Ishikawa (cell line): ENCODE measurements at regions not wholly inside any gene's neighbourhood (a gene's known extent, or its start where the extent isn't known, plus 50 kb on each side); places are given as distances from the start of the nearest gene placed in this dataset.

Source experiments
- CEBPB ChIP-seq: IDR thresholded peaks from 2 replicates; pipeline ENCODE4 v1.6.1; 2012
- CREB1 ChIP-seq: IDR thresholded peaks from 2 replicates; pipeline ENCODE4 v1.6.1; 2012; ENCODE audit warnings: low read depth
- EGR1 ChIP-seq: IDR thresholded peaks from 2 replicates; pipeline ENCODE4 v1.6.1; 2012
- EP300 ChIP-seq: IDR thresholded peaks from 2 replicates; pipeline ENCODE4 v1.6.1; 2012; ENCODE audit warnings: borderline replicate concordance
- FOXM1 ChIP-seq: IDR thresholded peaks from 2 replicates; pipeline ENCODE4 v1.6.1; 2012; ENCODE audit warnings: low read depth, borderline replicate concordance
- NFIC ChIP-seq: IDR thresholded peaks from 2 replicates; pipeline ENCODE4 v1.6.1; 2012
- RAD21 ChIP-seq: IDR thresholded peaks from 2 replicates; pipeline ENCODE4 v1.6.1; 2012; ENCODE audit warnings: low read depth
- TAF1 ChIP-seq: IDR thresholded peaks from 2 replicates; pipeline ENCODE4 v1.6.1; 2012; ENCODE audit warnings: low read depth, mild to moderate bottlenecking
- TCF12 ChIP-seq: IDR thresholded peaks from 2 replicates; pipeline ENCODE4 v1.6.1; 2012; ENCODE audit warnings: low read depth
- TEAD4 ChIP-seq: IDR thresholded peaks from 2 replicates; pipeline ENCODE4 v1.6.1; 2012
- YY1 ChIP-seq: IDR thresholded peaks from 2 replicates; pipeline ENCODE4 v1.6.1; 2012; ENCODE audit warnings: low read depth
- ZBTB7A ChIP-seq: IDR thresholded peaks from 2 replicates; pipeline ENCODE4 v1.6.1; 2012; ENCODE audit warnings: low read depth
- TF ChIP-seq, protein P1 (sequence below): IDR thresholded peaks from 2 replicates; pipeline ENCODE4 v1.6.1; 2012; ENCODE audit warnings: low read depth, mild to moderate bottlenecking
- TF ChIP-seq, protein P2 (sequence below): IDR thresholded peaks from 2 replicates; pipeline ENCODE4 v1.6.1; 2012
- TF ChIP-seq, protein P3 (sequence below): IDR thresholded peaks from 2 replicates; pipeline ENCODE4 v1.6.1; 2012

DNA sequence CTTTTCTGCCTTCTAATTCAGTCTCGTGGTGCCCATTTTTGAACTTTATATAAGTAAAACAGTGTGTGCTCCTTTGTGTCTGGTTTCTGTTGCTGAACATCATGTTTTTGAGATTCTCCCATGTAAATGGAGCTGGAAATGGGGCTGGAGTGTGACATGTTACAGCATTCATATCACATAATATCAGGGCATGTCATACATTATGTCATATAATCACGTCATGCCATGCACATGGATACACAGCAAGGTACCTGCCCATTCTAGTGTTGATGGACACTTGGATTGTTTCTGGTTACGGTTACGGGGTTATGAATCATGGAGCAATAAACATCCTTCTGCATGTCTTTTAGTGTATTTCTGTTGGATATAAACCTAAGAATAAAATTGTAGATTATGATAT lies 117.1 kb upstream of the MYT1L start:
- TF ChIP-seq, protein P1, sequence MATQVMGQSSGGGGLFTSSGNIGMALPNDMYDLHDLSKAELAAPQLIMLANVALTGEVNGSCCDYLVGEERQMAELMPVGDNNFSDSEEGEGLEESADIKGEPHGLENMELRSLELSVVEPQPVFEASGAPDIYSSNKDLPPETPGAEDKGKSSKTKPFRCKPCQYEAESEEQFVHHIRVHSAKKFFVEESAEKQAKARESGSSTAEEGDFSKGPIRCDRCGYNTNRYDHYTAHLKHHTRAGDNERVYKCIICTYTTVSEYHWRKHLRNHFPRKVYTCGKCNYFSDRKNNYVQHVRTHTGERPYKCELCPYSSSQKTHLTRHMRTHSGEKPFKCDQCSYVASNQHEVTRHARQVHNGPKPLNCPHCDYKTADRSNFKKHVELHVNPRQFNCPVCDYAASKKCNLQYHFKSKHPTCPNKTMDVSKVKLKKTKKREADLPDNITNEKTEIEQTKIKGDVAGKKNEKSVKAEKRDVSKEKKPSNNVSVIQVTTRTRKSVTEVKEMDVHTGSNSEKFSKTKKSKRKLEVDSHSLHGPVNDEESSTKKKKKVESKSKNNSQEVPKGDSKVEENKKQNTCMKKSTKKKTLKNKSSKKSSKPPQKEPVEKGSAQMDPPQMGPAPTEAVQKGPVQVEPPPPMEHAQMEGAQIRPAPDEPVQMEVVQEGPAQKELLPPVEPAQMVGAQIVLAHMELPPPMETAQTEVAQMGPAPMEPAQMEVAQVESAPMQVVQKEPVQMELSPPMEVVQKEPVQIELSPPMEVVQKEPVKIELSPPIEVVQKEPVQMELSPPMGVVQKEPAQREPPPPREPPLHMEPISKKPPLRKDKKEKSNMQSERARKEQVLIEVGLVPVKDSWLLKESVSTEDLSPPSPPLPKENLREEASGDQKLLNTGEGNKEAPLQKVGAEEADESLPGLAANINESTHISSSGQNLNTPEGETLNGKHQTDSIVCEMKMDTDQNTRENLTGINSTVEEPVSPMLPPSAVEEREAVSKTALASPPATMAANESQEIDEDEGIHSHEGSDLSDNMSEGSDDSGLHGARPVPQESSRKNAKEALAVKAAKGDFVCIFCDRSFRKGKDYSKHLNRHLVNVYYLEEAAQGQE, result no peak
- TF ChIP-seq RAD21 (no peak), EP300 (no peak), YY1 (no peak), TAF1 (no peak), TEAD4 (no peak), CREB1 (no peak), ZBTB7A (no peak), CEBPB (no peak)
- TF ChIP-seq, protein P2, sequence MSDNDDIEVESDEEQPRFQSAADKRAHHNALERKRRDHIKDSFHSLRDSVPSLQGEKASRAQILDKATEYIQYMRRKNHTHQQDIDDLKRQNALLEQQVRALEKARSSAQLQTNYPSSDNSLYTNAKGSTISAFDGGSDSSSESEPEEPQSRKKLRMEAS, result no peak

DNA sequence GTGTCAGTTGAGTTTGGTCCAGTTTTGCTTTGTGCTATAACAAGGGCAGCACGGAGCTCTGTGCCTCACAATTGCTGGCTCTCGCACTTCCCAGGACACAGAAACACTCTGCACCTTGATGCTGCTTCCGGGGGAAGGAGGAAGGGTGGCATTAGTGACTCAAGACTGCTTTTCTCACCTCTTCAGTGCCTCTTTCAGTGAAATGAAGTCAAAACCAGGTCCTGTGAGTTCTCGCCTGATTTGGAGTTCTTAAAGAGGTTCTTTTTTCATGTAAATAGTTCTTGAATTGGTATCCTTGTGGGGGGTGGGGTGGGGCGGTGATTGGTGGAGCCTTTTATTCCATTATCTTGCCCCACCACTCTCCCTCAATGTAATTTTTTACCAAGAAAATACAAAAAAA lies 91.5 kb upstream of the MYT1L start:
- no peak for TF ChIP-seq CREB1
- TF ChIP-seq, protein P3, sequence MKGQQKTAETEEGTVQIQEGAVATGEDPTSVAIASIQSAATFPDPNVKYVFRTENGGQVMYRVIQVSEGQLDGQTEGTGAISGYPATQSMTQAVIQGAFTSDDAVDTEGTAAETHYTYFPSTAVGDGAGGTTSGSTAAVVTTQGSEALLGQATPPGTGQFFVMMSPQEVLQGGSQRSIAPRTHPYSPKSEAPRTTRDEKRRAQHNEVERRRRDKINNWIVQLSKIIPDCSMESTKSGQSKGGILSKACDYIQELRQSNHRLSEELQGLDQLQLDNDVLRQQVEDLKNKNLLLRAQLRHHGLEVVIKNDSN, result no peak
- no peak for TF ChIP-seq ZBTB7A
- no peak for TF ChIP-seq TCF12
- no peak for TF ChIP-seq TAF1
- TF ChIP-seq EGR1, result no peak
- TF ChIP-seq, protein P1, result no peak
- no peak for TF ChIP-seq NFIC
- TF ChIP-seq YY1, result no peak
- no peak for TF ChIP-seq RAD21
- no peak for TF ChIP-seq FOXM1
- TF ChIP-seq CEBPB, result no peak
- TF ChIP-seq, protein P2, result no peak
- TF ChIP-seq TEAD4, result no peak
- no peak for TF ChIP-seq EP300

DNA sequence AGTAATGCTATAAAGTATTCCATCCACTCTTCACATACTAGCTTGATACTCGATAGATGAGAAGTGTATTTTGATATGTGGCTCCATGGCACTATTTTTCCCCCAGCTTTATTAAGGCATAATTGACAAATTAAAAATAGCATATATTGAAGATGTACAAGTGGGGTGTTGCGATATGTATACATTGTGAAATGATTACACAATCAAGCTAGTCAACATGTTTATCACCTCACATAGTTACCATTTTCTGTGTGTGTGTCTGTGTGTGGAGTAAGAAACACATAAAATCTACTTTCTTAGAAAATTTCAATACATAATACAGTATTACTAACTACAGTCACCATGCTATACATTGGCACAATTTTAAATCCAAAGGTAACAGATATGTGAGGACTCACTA lies 82.5 kb upstream of the MYT1L start:
- no peak for TF ChIP-seq EP300
- TF ChIP-seq TAF1, result no peak
- TF ChIP-seq, protein P2, result no peak
- no peak for TF ChIP-seq EGR1
- no peak for TF ChIP-seq YY1
- no peak for TF ChIP-seq FOXM1
- no peak for TF ChIP-seq RAD21
- TF ChIP-seq, protein P1, result no peak
- TF ChIP-seq NFIC, result no peak
- TF ChIP-seq, protein P3, result no peak
- no peak for TF ChIP-seq TEAD4
- TF ChIP-seq ZBTB7A, result no peak
- no peak for TF ChIP-seq CREB1
- TF ChIP-seq TCF12, result no peak

DNA sequence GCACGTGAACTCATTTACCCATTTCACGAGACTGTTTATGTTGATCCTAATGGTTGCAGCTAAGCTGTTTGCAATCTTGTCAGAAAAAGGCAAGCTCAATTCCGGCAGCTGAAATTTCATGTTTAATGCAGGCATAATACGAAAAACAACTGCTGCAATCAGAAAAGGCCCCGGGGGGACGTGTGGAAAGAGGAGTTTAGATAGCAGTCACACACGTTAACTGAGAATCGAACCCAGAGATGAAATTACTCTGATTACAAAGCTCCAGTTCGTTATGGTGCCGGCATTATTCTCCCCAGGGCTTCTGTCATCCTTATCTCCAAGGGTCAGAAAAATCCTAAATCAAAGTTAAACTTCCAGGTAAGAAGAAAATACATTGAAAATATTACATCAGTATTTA lies 79.9 kb upstream of the MYT1L start:
- TF ChIP-seq EGR1 (no peak), TAF1 (no peak)
- TF ChIP-seq, protein P1, result no peak
